Prostate gland (tissue), 2 donors: ENCODE measurements at regions not wholly inside any gene's neighbourhood (a gene's known extent, or its start where the extent isn't known, plus 50 kb on each side); places are given as distances from the start of the nearest gene placed in this dataset.
A peak's percentile ranks its signal among the peaks of the same experiment; 100 is the strongest.

Experiments
- DNase-seq: peaks from one replicate; pipeline ENCODE4 v3.0.0-alpha.2; 2019; ENCODE audit warnings: low spot score
- H3K27ac ChIP-seq, 2 donors: fragments of 200-600 bp; sonication (generic); 2 replicates each; pipeline ENCODE4 v1.5.1; 2017 to 2019
- H3K27me3 ChIP-seq: fragments of 200-600 bp; sonication (generic); replicated peaks from 2 replicates; pipeline ENCODE4 v1.5.1; 2019; ENCODE audit not compliant: insufficient read depth
- H3K36me3 ChIP-seq, 2 donors: fragments of 200-600 bp; sonication (generic); 1 replicate in 1 of 2; 2 replicates in 1 of 2; pipeline versions ENCODE4 v1.5.1 to v1.8.1; 2017 to 2019
- H3K4me1 ChIP-seq: fragments of 200-600 bp; sonication (generic); replicated peaks from 2 replicates; pipeline ENCODE4 v1.5.1; 2019
- H3K4me3 ChIP-seq, 2 donors: fragments of 200-600 bp; sonication (generic); 2 replicates each; pipeline ENCODE4 v1.5.1; 2017 to 2019
- H3K9me3 ChIP-seq: fragments of 200-600 bp; sonication (generic); 2 replicates; pipeline ENCODE4 v1.5.1; 2017
- CTCF ChIP-seq, 4 experiments: fragments of 200-600 bp in 2 of 4; fragments of 450-650 bp in 2 of 4; sonication (generic) in 2 of 4; IDR thresholded peaks; 1 replicate in 3 of 4; 2 replicates in 1 of 4; pipeline ENCODE4 v1.5.1; 2016 to 2019; ENCODE audit warnings: antibody characterized with exemption in 4 of 4, mild to moderate bottlenecking in 2 of 4, moderate library complexity in 2 of 4
- POLR2A ChIP-seq: fragments of 450-650 bp; IDR thresholded peaks from one replicate; pipeline ENCODE4 v1.6.1; 2016; ENCODE audit warnings: antibody characterized with exemption, mild to moderate bottlenecking
- POLR2AphosphoS5 ChIP-seq: sonication (generic); formaldehyde crosslinking; IDR thresholded peaks from one replicate; pipeline ENCODE4 v1.6.1; 2017; ENCODE audit warnings: antibody characterized with exemption
- WGBS: methylation state at CpG from one replicate; pipeline ENCODE4 v1.1.5; 2018; 5-methylcytosine and 5-hydroxymethylcytosine counted together
- intact Hi-C: fragments of 100-400 bp; cut with DNase I; formaldehyde crosslinking; loops from one replicate; pipeline ENCODE4 v1.14.2; 2022

- H3K27ac ChIP-seq = no peak overlapping the region
- TF ChIP-seq CTCF (IDR thresholded peaks at IDR 0.05) = no peak
- no peak for TF ChIP-seq POLR2A
- no peak for TF ChIP-seq POLR2AphosphoS5
- no peaks in the 10 kb centered on the region for H3K9me3 ChIP-seq
- no peaks in the 10 kb centered on the region for H3K4me1 ChIP-seq
- H3K4me3 ChIP-seq = no peak overlapping the region
- no peaks in the 10 kb centered on the region for H3K27me3 ChIP-seq
- H3K36me3 ChIP-seq = no peaks in the 10 kb centered on the region
- WGBS = 70% methylated on average over 4 of the region's 4 CpGs
- intact Hi-C loops = no loop called here
- no peak for DNase-seq
Measured at GRCh38 chr2:133841900-133842299, 273.6 kb upstream of the NCKAP5 start.

DNA sequence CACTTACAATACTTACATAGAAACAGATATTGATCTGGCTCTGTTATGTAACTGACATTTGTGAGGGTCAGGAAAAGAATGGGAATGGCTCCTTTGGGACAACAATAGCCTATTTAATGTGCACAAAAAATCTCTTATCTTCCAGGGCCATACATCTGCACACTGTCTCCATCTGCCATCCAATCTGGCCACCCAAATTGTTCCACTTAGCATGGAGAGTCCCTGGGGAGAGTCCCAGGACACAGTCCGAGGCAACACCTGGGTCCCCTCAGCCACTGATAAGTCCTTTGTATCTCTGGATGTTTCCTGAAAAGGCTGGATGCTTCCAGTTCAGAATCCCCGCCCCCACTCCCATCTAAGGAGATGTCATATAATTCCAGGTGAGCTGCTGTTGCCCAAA, 274.2 kb upstream of the NCKAP5 start:
- intact Hi-C loops = no loop called here
- no peak overlapping the region for H3K4me3 ChIP-seq
- no peaks in the 10 kb centered on the region for H3K36me3 ChIP-seq

DNA sequence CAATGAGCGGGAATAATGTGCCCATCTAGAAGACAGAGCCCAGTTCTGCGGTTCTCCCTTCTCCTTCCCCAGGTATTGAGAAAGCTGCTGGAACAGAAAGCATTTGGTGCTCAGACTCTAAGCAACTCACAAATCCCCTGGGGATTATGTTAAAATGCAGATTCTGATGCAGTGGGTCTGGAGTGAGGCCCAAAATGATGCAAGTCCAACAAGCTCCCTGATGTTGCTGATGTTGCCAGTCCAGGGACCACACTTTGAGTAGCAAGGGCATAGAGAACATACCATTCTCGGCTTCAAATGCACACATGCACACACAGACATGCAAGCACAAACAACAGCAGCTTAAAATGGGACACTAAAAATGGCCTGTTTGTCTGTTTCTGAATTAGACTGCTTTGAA, 274.8 kb upstream of the NCKAP5 start:
- no peaks in the 10 kb centered on the region for H3K27me3 ChIP-seq
- intact Hi-C loops = no loop called here
- 91% methylated on average over 3 of the region's 3 CpGs for WGBS
- no peak overlapping the region for H3K27ac ChIP-seq
- no peak overlapping the region for H3K4me3 ChIP-seq
- no peaks in the 10 kb centered on the region for H3K4me1 ChIP-seq
- TF ChIP-seq CTCF (IDR thresholded peaks at IDR 0.05) = no peak
- no peak for TF ChIP-seq POLR2AphosphoS5
- TF ChIP-seq POLR2A = no peak
- no peaks in the 10 kb centered on the region for H3K9me3 ChIP-seq
- DNase-seq = no peak
- H3K36me3 ChIP-seq = no peaks in the 10 kb centered on the region

More for the DNA sequence above, 274.2 kb upstream of the NCKAP5 start:
- H3K9me3 ChIP-seq = no peaks in the 10 kb centered on the region
- no peak overlapping the region for H3K27ac ChIP-seq
- no peaks in the 10 kb centered on the region for H3K4me1 ChIP-seq
- TF ChIP-seq POLR2A (no peak), CTCF (IDR thresholded peaks at IDR 0.05) (no peak), POLR2AphosphoS5 (no peak)
- 79% methylated on average over 2 of the region's 2 CpGs for WGBS
- no peaks in the 10 kb centered on the region for H3K27me3 ChIP-seq
- DNase-seq = no peak

GRCh38 chr2:133843551-133843950, 275.3 kb upstream of the NCKAP5 start:
- TF ChIP-seq POLR2A (no peak), POLR2AphosphoS5 (no peak), CTCF (IDR thresholded peaks at IDR 0.05) (no peak)
- Histone ChIP-seq H3K4me1 (no peaks in the 10 kb centered on the region), H3K9me3 (no peaks in the 10 kb centered on the region), H3K27ac (no peak overlapping the region), H3K36me3 (no peaks in the 10 kb centered on the region), H3K4me3 (no peak overlapping the region), H3K27me3 (no peaks in the 10 kb centered on the region)
- WGBS = 78% methylated on average over 6 of the region's 6 CpGs
- intact Hi-C loops = no loop called here
- no peak for DNase-seq

GRCh38 chr2:133844214-133844892, 276.1 kb upstream of the NCKAP5 start:
- Histone ChIP-seq H3K9me3 (no peaks in the 10 kb centered on the region), H3K4me3 (no peak overlapping the region), H3K27me3 (no peaks in the 10 kb centered on the region), H3K27ac (no peak overlapping the region), H3K4me1 (no peaks in the 10 kb centered on the region), H3K36me3 (no peaks in the 10 kb centered on the region)
- TF ChIP-seq CTCF (IDR thresholded peaks at IDR 0.05) = peak; percentile 53 to 73 (median 68)
- TF ChIP-seq POLR2A = no peak
- TF ChIP-seq POLR2AphosphoS5 = no peak
- intact Hi-C loops = no loop called here
- DNase-seq = peak; percentile 52
- 26% methylated on average over 9 of the region's 9 CpGs for WGBS
